Ovary (tissue), 7 donors: ENCODE measurements at regions not wholly inside any gene's neighbourhood (a gene's known extent, or its start where the extent isn't known, plus 50 kb on each side); places are given as distances from the start of the nearest gene placed in this dataset.

ENCODE experiments used
- DNase-seq, 5 donors: peaks; one replicate each; pipeline ENCODE4 v3.0.0-alpha.2; 2019 to 2020
- H3K27ac ChIP-seq, 2 donors: fragments of 200-600 bp; one replicate each; pipeline versions ENCODE4 v1.5.1 to v1.8.0; 2019 to 2022
- H3K27me3 ChIP-seq: fragments of 200-600 bp; one replicate; pipeline ENCODE4 v1.8.0; 2022
- H3K36me3 ChIP-seq: fragments of 200-600 bp; sonication (generic); one replicate; pipeline ENCODE4 v1.5.1; 2019
- H3K4me1 ChIP-seq: one replicate; pipeline ENCODE4 v1.8.1; 2013; ENCODE audit warnings: mild to moderate bottlenecking, moderate library complexity; ENCODE audit not compliant: insufficient read depth
- H3K4me3 ChIP-seq: fragments of 200-600 bp; sonication (generic); one replicate; pipeline ENCODE4 v1.5.1; 2017
- H3K9me3 ChIP-seq, 2 donors: fragments of 200-600 bp in 1 of 2; sonication (generic) in 1 of 2; one replicate each; pipeline versions ENCODE4 v1.5.1 to v1.8.1; 2013 to 2019; ENCODE audit warnings: mild to moderate bottlenecking in 1 of 2, moderate library complexity in 1 of 2
- CTCF ChIP-seq, 3 donors: fragments of 450-650 bp in 2 of 3; fragments of 200-600 bp in 1 of 3; IDR thresholded peaks; one replicate each; pipeline versions ENCODE4 v1.5.1 to v1.8.0; 2016 to 2022; ENCODE audit warnings: antibody characterized with exemption in 3 of 3, mild to moderate bottlenecking in 1 of 3
- EP300 ChIP-seq: sonication (generic); formaldehyde crosslinking; IDR thresholded peaks from one replicate; pipeline ENCODE4 v1.6.1; 2017; ENCODE audit warnings: antibody characterized with exemption
- POLR2A ChIP-seq: fragments of 450-650 bp; IDR thresholded peaks from one replicate; pipeline ENCODE4 v1.6.1; 2017; ENCODE audit warnings: antibody characterized with exemption, mild to moderate bottlenecking, moderate library complexity
- WGBS, 3 donors: extraction: QIAGEN DNeasy Blood & Tissue Kit in 1 of 3; methylation state at CpG; one replicate each; pipeline versions ENCODE4 v1.1.5 to v1.1.7; 2013 to 2017; 5-methylcytosine and 5-hydroxymethylcytosine counted together
- intact Hi-C, 4 donors: fragments of 100-400 bp; cut with DNase I; formaldehyde crosslinking; loops; one replicate each; pipeline versions ENCODE4 v1.11.0 to v1.15.1; 2022 to 2023
- donor health status: DM: no; HTN: no; CAD: no; lungs with moderate emphysema.
- donor health status: DM: no; HTN: no; CAD: no.
- donor health status: Bipolar disorder and iron deficiency.
- donor health status: DM: no; HTN: no; CAD: no.
- donor health status: DM: yes; HTN: yes; CAD: no.

- no peak for DNase-seq
- no peak for TF ChIP-seq EP300
- no peak for TF ChIP-seq POLR2A
- TF ChIP-seq CTCF (IDR thresholded peaks at IDR 0.05), result no peak
- Histone ChIP-seq H3K27ac (no peak overlapping the region), H3K9me3 (no peaks in the 10 kb centered on the region), H3K4me3 (no peak overlapping the region), H3K27me3 (no peaks in the 10 kb centered on the region), H3K4me1 (peaks cover 6% of the 10 kb centered on the region), H3K36me3 (no peaks in the 10 kb centered on the region)
- intact Hi-C loops, result no loop called here
These were observed 403.7 kb upstream of the B3GALT2 start for GRCh38 chr1:193590102-193590501.

GRCh38 chr1:193589597-193590040 is 403.2 kb upstream of the B3GALT2 start:
- intact Hi-C loops, result no loop called here
- Histone ChIP-seq H3K4me3 (no peak overlapping the region), H3K9me3 (no peaks in the 10 kb centered on the region), H3K27ac (no peak overlapping the region), H3K4me1 (peaks cover 6% of the 10 kb centered on the region), H3K27me3 (no peaks in the 10 kb centered on the region), H3K36me3 (no peaks in the 10 kb centered on the region)
- peak in 3 of 5 donors; percentile 9 to 16 (median 12) for DNase-seq
- TF ChIP-seq CTCF (IDR thresholded peaks at IDR 0.05) (no peak), POLR2A (no peak), EP300 (no peak)
- 5 to 10% (median 8%) methylated on average over 3 of the region's 3 CpGs for WGBS, 3 donors

- no peaks in the 10 kb centered on the region for H3K36me3 ChIP-seq
- H3K27ac ChIP-seq, result no peak overlapping the region
- TF ChIP-seq POLR2A (no peak), EP300 (no peak)
- H3K9me3 ChIP-seq, result no peaks in the 10 kb centered on the region
- H3K27me3 ChIP-seq, result no peaks in the 10 kb centered on the region
- H3K4me3 ChIP-seq, result no peak overlapping the region
- H3K4me1 ChIP-seq, result peaks cover 6% of the 10 kb centered on the region
- intact Hi-C loops, result no loop called here
- no peak for DNase-seq
- 79 to 87% (median 87%) methylated on average over 8 of the region's 8 CpGs for WGBS, 3 donors
These were observed 402.1 kb upstream of the B3GALT2 start for GRCh38 chr1:193588311-193589082.

- Histone ChIP-seq H3K4me1 (peaks cover 5% of the 10 kb centered on the region), H3K36me3 (no peaks in the 10 kb centered on the region), H3K27me3 (no peaks in the 10 kb centered on the region), H3K4me3 (no peak overlapping the region), H3K27ac (no peak overlapping the region), H3K9me3 (no peaks in the 10 kb centered on the region)
- TF ChIP-seq EP300, result no peak
- no peak for TF ChIP-seq POLR2A
- no peak for TF ChIP-seq CTCF (IDR thresholded peaks at IDR 0.05)
- intact Hi-C loops, result no loop called here
- no peak for DNase-seq
- WGBS, 3 donors, result 86 to 94% (median 93%) methylated on average over 2 of the region's 2 CpGs
These were observed 398.4 kb upstream of the B3GALT2 start for GRCh38 chr1:193584731-193585239.

GRCh38 chr1:193581341-193581740 is 394.9 kb upstream of the B3GALT2 start:
- Histone ChIP-seq H3K36me3 (no peaks in the 10 kb centered on the region), H3K9me3 (no peaks in the 10 kb centered on the region), H3K27me3 (no peaks in the 10 kb centered on the region), H3K4me1 (no peaks in the 10 kb centered on the region), H3K4me3 (no peak overlapping the region), H3K27ac (no peak overlapping the region)
- WGBS, 3 donors, result 89 to 94% (median 94%) methylated on average over 3 of the region's 3 CpGs
- TF ChIP-seq CTCF (IDR thresholded peaks at IDR 0.05) (no peak), EP300 (no peak), POLR2A (no peak)
- DNase-seq, result no peak
- intact Hi-C loops, result no loop called here
